Calu3 (cell line): ENCODE measurements at regions not wholly inside any gene's neighbourhood (a gene's known extent, or its start where the extent isn't known, plus 50 kb on each side); places are given as distances from the start of the nearest gene placed in this dataset.
"Not testable (repeated sequence)": the region's sequence is repeated elsewhere in the genome, so short reads cannot be mapped to it uniquely, and the experiment has no call there.

Experiments used
- BruUV-seq: library from RNA; stranded (reverse); fragments of 400-500 nt; replicated peaks from 2 replicates; lab custom pipeline; 2021; lab: Mats Ljungman, UMichigan
- CTCF ChIA-PET: fragments of 300-600 bp; sonication (Branson Sonifier 250); formaldehyde crosslinking; loops from one replicate; lab custom pipeline; 2022; ENCODE audit warnings: antibody characterized with exemption; lab: Charles Lee
- DNase-seq: peaks from one replicate; pipeline ENCODE4 v3.0.0; 2022
- H3K27ac Mint-ChIP-seq: one replicate; pipeline ENCODE4 v1.8.0; 2022; ENCODE audit warnings: mixed read lengths; ENCODE audit not compliant: unreplicated experiment
- H3K27me3 Mint-ChIP-seq: one replicate; pipeline ENCODE4 v1.8.0; 2022; ENCODE audit warnings: mixed read lengths; ENCODE audit not compliant: unreplicated experiment
- H3K36me3 Mint-ChIP-seq: one replicate; pipeline ENCODE4 v1.8.0; 2022; ENCODE audit warnings: mild to moderate bottlenecking, moderate library complexity, mixed read lengths; ENCODE audit not compliant: insufficient read depth, unreplicated experiment
- H3K4me1 Mint-ChIP-seq: one replicate; pipeline ENCODE4 v1.8.0; 2022; ENCODE audit warnings: mild to moderate bottlenecking, low read depth, mixed read lengths; ENCODE audit not compliant: unreplicated experiment
- H3K4me3 Mint-ChIP-seq: one replicate; pipeline ENCODE4 v1.8.0; 2022; ENCODE audit warnings: mild to moderate bottlenecking, low read depth, moderate library complexity, mixed read lengths; ENCODE audit not compliant: unreplicated experiment
- H3K9me3 Mint-ChIP-seq: one replicate; pipeline ENCODE4 v1.8.0; 2022; ENCODE audit warnings: low read depth, mixed read lengths; ENCODE audit not compliant: unreplicated experiment
- intact Hi-C: fragments of 100-400 bp; cut with micrococcal nuclease; formaldehyde crosslinking; loops from one replicate; pipeline ENCODE4 v1.10.0; 2022; ENCODE audit not compliant: unreplicated experiment
- TF ChIP-seq, protein P1 (sequence below): fragments of 200-600 bp; IDR thresholded peaks from one replicate; pipeline ENCODE4 v1.8.0; 2022; ENCODE audit warnings: antibody characterized with exemption; ENCODE audit not compliant: unreplicated experiment

- intact Hi-C loops, result no loop called here
- CTCF ChIA-PET, result interaction anchor here (0.6 to 0.7 kb wide), 2 partner anchors 40 to 123 kb away, joined by 3 read pairs; no protein-coding TSS in a partner anchor
- BruUV-seq, result no TSS peak
- TF ChIP-seq, protein P1, sequence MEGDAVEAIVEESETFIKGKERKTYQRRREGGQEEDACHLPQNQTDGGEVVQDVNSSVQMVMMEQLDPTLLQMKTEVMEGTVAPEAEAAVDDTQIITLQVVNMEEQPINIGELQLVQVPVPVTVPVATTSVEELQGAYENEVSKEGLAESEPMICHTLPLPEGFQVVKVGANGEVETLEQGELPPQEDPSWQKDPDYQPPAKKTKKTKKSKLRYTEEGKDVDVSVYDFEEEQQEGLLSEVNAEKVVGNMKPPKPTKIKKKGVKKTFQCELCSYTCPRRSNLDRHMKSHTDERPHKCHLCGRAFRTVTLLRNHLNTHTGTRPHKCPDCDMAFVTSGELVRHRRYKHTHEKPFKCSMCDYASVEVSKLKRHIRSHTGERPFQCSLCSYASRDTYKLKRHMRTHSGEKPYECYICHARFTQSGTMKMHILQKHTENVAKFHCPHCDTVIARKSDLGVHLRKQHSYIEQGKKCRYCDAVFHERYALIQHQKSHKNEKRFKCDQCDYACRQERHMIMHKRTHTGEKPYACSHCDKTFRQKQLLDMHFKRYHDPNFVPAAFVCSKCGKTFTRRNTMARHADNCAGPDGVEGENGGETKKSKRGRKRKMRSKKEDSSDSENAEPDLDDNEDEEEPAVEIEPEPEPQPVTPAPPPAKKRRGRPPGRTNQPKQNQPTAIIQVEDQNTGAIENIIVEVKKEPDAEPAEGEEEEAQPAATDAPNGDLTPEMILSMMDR, result no peak
- Mint-ChIP-seq H3K4me1 (no peaks in the 10 kb centered on the region), H3K9me3 (no peaks in the 10 kb centered on the region), H3K27me3 (no peaks in the 10 kb centered on the region), H3K36me3 (no peaks in the 10 kb centered on the region), H3K4me3 (no peak overlapping the region), H3K27ac (no peak overlapping the region)
- no peak for DNase-seq
Observed at GRCh38 chr4:137794764-137795254, 262.5 kb upstream of the PCDH18 start.

- H3K4me1 Mint-ChIP-seq, H3K36me3 Mint-ChIP-seq, BruUV-seq, H3K27ac Mint-ChIP-seq, H3K9me3 Mint-ChIP-seq, CTCF ChIA-PET, DNase-seq, H3K4me3 Mint-ChIP-seq, H3K27me3 Mint-ChIP-seq, intact Hi-C loops: not testable (repeated sequence)
Observed at GRCh38 chr4:137789263-137789662, 257.0 kb upstream of the PCDH18 start.

GRCh38 chr4:137783923-137784322 is 251.6 kb upstream of the PCDH18 start:
- CTCF ChIA-PET, H3K27ac Mint-ChIP-seq, H3K4me1 Mint-ChIP-seq, H3K36me3 Mint-ChIP-seq, DNase-seq, H3K27me3 Mint-ChIP-seq, intact Hi-C loops, BruUV-seq, H3K4me3 Mint-ChIP-seq, H3K9me3 Mint-ChIP-seq: not testable (repeated sequence)

DNA sequence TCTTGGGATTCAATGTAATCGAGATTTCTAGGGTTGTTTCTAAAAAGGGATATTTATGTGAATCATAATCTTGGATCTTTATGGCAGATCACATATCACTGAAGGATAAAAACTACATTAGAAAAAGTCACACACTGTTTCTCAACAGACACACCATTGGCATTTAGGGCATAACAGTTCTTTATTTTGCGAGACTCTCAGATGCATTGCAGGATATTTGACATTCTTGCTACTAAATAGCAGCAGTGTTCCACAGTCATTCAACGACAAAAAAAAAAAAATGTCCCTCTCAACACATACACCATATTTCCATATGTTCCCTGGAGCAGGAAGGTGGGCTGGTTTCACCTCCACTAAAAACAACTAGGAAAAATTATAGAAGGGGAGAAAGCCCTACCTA is 243.4 kb upstream of the PCDH18 start:
- no peak overlapping the region for H3K4me3 Mint-ChIP-seq
- DNase-seq, result no peak
- TF ChIP-seq, protein P1, result no peak
- H3K27me3 Mint-ChIP-seq, result no peaks in the 10 kb centered on the region
- BruUV-seq, result no TSS peak
- intact Hi-C loops, result no loop called here
- no peaks in the 10 kb centered on the region for H3K36me3 Mint-ChIP-seq
- CTCF ChIA-PET, result no interaction called here
- no peaks in the 10 kb centered on the region for H3K9me3 Mint-ChIP-seq
- H3K4me1 Mint-ChIP-seq, result no peaks in the 10 kb centered on the region
- H3K27ac Mint-ChIP-seq, result no peak overlapping the region

DNA sequence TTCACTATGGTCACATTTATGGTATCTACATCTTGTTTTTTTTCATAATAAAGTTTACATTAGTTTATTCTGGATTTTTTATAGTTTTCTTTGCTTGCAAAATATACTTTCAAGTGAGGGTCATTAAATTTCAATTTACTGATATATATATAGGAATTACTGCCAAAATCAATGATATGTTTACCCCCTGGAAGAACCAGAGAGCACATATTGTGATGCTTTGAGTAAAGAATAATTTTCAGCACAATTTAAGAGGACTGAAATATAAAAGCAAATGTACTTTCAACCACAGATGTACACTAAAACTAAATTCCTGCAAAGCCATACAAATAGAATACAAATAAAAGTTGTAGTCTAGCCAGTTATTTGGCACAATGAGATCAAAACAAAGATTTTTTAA is 242.2 kb upstream of the PCDH18 start:
- intact Hi-C loops, result no loop called here
- DNase-seq, result no peak
- no peaks in the 10 kb centered on the region for H3K9me3 Mint-ChIP-seq
- no peak overlapping the region for H3K27ac Mint-ChIP-seq
- no peaks in the 10 kb centered on the region for H3K27me3 Mint-ChIP-seq
- H3K36me3 Mint-ChIP-seq, result no peaks in the 10 kb centered on the region
- CTCF ChIA-PET, result interaction anchor here (0.7 kb wide), 1 partner anchor 322 kb away, joined by 15 read pairs; no protein-coding TSS in a partner anchor
- TF ChIP-seq, protein P1, result no peak
- H3K4me1 Mint-ChIP-seq, result no peaks in the 10 kb centered on the region
- no peak overlapping the region for H3K4me3 Mint-ChIP-seq
- BruUV-seq, result no TSS peak
